ENCODE measurements at regions not wholly inside any gene's neighbourhood (a gene's known extent, or its start where the extent isn't known, plus 50 kb on each side); places are given as distances from the start of the nearest gene placed in this dataset.

- no peak for DNase-seq (ENCODE audit: extremely low read depth, low read depth)
- no peak for TF ChIP-seq CTCF (IDR thresholded peaks at IDR 0.05; ENCODE audit: low read depth, low read length, missing control alignments)
Measured at GRCh38 chr11:116257883-116258282, 514.9 kb downstream of the BUD13 start.

GRCh38 chr11:116257092-116257491 is 515.7 kb downstream of the BUD13 start:
- no peak for DNase-seq (ENCODE audit: extremely low read depth, low read depth)
- TF ChIP-seq CTCF (IDR thresholded peaks at IDR 0.05; ENCODE audit: low read depth, low read length, missing control alignments) = no peak
- H3K4me3 ChIP-seq (replicated peaks; ENCODE audit: low read depth, low read length) = no peak overlapping the region

More at GRCh38 chr11:116257883-116258282, 514.9 kb downstream of the BUD13 start:
- no peak overlapping the region for H3K4me3 ChIP-seq (replicated peaks; ENCODE audit: low read depth, low read length)

- TF ChIP-seq CTCF (IDR thresholded peaks at IDR 0.05; ENCODE audit: low read depth, low read length, missing control alignments) = no peak
- H3K4me3 ChIP-seq (replicated peaks; ENCODE audit: low read depth, low read length) = no peak overlapping the region
- no peak for DNase-seq (ENCODE audit: extremely low read depth, low read depth)
Measured at GRCh38 chr11:116256215-116256614, 516.6 kb downstream of the BUD13 start.

GRCh38 chr11:116255321-116255953 is 517.4 kb downstream of the BUD13 start:
- TF ChIP-seq CTCF (IDR thresholded peaks at IDR 0.05; ENCODE audit: low read depth, low read length, missing control alignments) = no peak
- DNase-seq (ENCODE audit: extremely low read depth, low read depth) = no peak
- no peak overlapping the region for H3K4me3 ChIP-seq (replicated peaks; ENCODE audit: low read depth, low read length)

GRCh38 chr11:116250155-116250554 is 522.6 kb downstream of the BUD13 start:
- no peak for DNase-seq (ENCODE audit: extremely low read depth, low read depth)
- no peak overlapping the region for H3K4me3 ChIP-seq (replicated peaks; ENCODE audit: low read depth, low read length)
- TF ChIP-seq CTCF (IDR thresholded peaks at IDR 0.05; ENCODE audit: low read depth, low read length, missing control alignments) = no peak

- TF ChIP-seq CTCF (IDR thresholded peaks at IDR 0.05; ENCODE audit: low read depth, low read length, missing control alignments) = no peak
- no peak overlapping the region for H3K4me3 ChIP-seq (replicated peaks; ENCODE audit: low read depth, low read length)
- no peak for DNase-seq (ENCODE audit: extremely low read depth, low read depth)
Measured at GRCh38 chr11:116249561-116249960, 523.2 kb downstream of the BUD13 start.

- DNase-seq (ENCODE audit: extremely low read depth, low read depth) = no peak
- no peak overlapping the region for H3K4me3 ChIP-seq (replicated peaks; ENCODE audit: low read depth, low read length)
- TF ChIP-seq CTCF (IDR thresholded peaks at IDR 0.05; ENCODE audit: low read depth, low read length, missing control alignments) = no peak
Measured at GRCh38 chr11:116244889-116245288, 527.9 kb downstream of the BUD13 start.
